ENCODE measurements at regions not wholly inside any gene's neighbourhood (a gene's known extent, or its start where the extent isn't known, plus 50 kb on each side); places are given as distances from the start of the nearest gene placed in this dataset.

GRCh38 chr6:56387621-56388414 is 140.4 kb upstream of the COL21A1 start:
- Histone ChIP-seq H3K9me3 (ENCODE audit: control insufficient read depth in 1 of 2, insufficient read depth in 1 of 2, low read depth in 1 of 2, low read length in 2 of 2) (no peaks in the 10 kb centered on the region), H3K4me2 (ENCODE audit: low read length) (no peak overlapping the region), H3K79me2 (ENCODE audit: insufficient read depth, low read length) (no peaks in the 10 kb centered on the region), H3K36me3 (ENCODE audit: control insufficient read depth in 1 of 2, insufficient read depth in 2 of 2, low read length in 2 of 2) (no peaks in the 10 kb centered on the region), H3K9me2 (ENCODE audit: insufficient read depth) (no peaks in the 10 kb centered on the region), H3K4me1 (ENCODE audit: control insufficient read depth in 1 of 2, insufficient read depth in 2 of 2, low read length in 2 of 2) (peaks cover 0 to 6% of the 10 kb centered on the region in 2 experiments; a peak in 1 of 4 replicates), H3K4me3 (replicated peaks in 1 of 2; ENCODE audit: low read depth in 1 of 2, low read length in 2 of 2) (no peak overlapping the region), H3K27me3 (ENCODE audit: insufficient read depth, low read length) (no peaks in the 10 kb centered on the region), H3K27ac (ENCODE audit: low read depth, low read length) (no peak overlapping the region), H2AFZ (ENCODE audit: low read depth, low read length, poor library complexity, severe bottlenecking) (no peak overlapping the region), H4K20me1 (ENCODE audit: insufficient read depth) (no peaks in the 10 kb centered on the region), H3K9ac (ENCODE audit: low read length) (no peak overlapping the region)
- ChIA-PET RAD21 (ENCODE audit: low non-redundant PET in 1 of 2, low total read pairs in 2 of 2, uncharacterized antibody in 2 of 2, unreplicated experiment in 2 of 2) (no interaction called here), CTCF (no interaction called here), POLR2A (no interaction called here)
- TF ChIP-seq SRF (IDR thresholded peaks at IDR 0.05; ENCODE audit: low read depth) (no peak), YY1 (IDR thresholded peaks at IDR 0.05; ENCODE audit: extremely low read depth, insufficient replicate concordance, low read depth, low read length) (no peak)
- intact Hi-C loops (cut with micrococcal nuclease), result no loop called here
- ATAC-seq (no peak), DNase-seq (ENCODE audit: low read depth, low spot score) (no peak)
- BruUV-seq (replicated peaks), result no TSS peak

- H3K4me1 ChIP-seq (ENCODE audit: control insufficient read depth in 1 of 2, insufficient read depth in 2 of 2, low read length in 2 of 2), result peaks cover 0 to 12% of the 10 kb centered on the region in 2 experiments; a peak in 1 of 4 replicates
- TF ChIP-seq CBX3 (IDR thresholded peaks at IDR 0.05; ENCODE audit: low read depth) (no peak), ZBTB33 (IDR thresholded peaks at IDR 0.05; ENCODE audit: extremely low read depth, insufficient replicate concordance, low read length) (no peak), SP1 (IDR thresholded peaks at IDR 0.05; ENCODE audit: low read depth) (no peak), POLR2AphosphoS5 (IDR thresholded peaks at IDR 0.05; ENCODE audit: low read depth, low read length) (no peak), CEBPB (IDR thresholded peaks at IDR 0.05; ENCODE audit: low read depth) (no peak), POLR2A (IDR thresholded peaks at IDR 0.05; ENCODE audit: borderline replicate concordance, extremely low read depth, insufficient read depth, insufficient read length) (no peak), TCF7L2 (IDR thresholded peaks at IDR 0.05; ENCODE audit: borderline replicate concordance, extremely low read depth, insufficient read depth, insufficient read length) (no peak), REST (IDR thresholded peaks at IDR 0.05; ENCODE audit: low read depth) (no peak), ZFX (IDR thresholded peaks at IDR 0.05) (no peak), ELF1 (IDR thresholded peaks at IDR 0.05; ENCODE audit: borderline replicate concordance, low read depth) (no peak), SIN3A (IDR thresholded peaks at IDR 0.05; ENCODE audit: low read depth) (no peak), EGR1 (IDR thresholded peaks at IDR 0.05; ENCODE audit: low read depth) (no peak)
- DNase-seq (ENCODE audit: low read depth, low spot score) (no peak), ATAC-seq (no peak)
- ChIA-PET RAD21 (ENCODE audit: low non-redundant PET in 1 of 2, low total read pairs in 2 of 2, uncharacterized antibody in 2 of 2, unreplicated experiment in 2 of 2) (no interaction called here), POLR2A (no interaction called here), CTCF (no interaction called here)
- intact Hi-C loops (cut with micrococcal nuclease), result no loop called here
- H3K4me2 ChIP-seq (ENCODE audit: low read length), result no peak overlapping the region
- no peak overlapping the region for H3K27ac ChIP-seq (ENCODE audit: low read depth, low read length)
- no peaks in the 10 kb centered on the region for H3K27me3 ChIP-seq (ENCODE audit: insufficient read depth, low read length)
- H3K4me3 ChIP-seq (replicated peaks in 1 of 2; ENCODE audit: low read depth in 1 of 2, low read length in 2 of 2), result no peak overlapping the region
- H3K79me2 ChIP-seq (ENCODE audit: insufficient read depth, low read length), result no peaks in the 10 kb centered on the region
- H3K9me2 ChIP-seq (ENCODE audit: insufficient read depth), result no peaks in the 10 kb centered on the region
- no peak overlapping the region for H2AFZ ChIP-seq (ENCODE audit: low read depth, low read length, poor library complexity, severe bottlenecking)
- H3K9me3 ChIP-seq (ENCODE audit: control insufficient read depth in 1 of 2, insufficient read depth in 1 of 2, low read depth in 1 of 2, low read length in 2 of 2), result no peaks in the 10 kb centered on the region
- BruUV-seq (replicated peaks), result no TSS peak
- no peaks in the 10 kb centered on the region for H3K36me3 ChIP-seq (ENCODE audit: control insufficient read depth in 1 of 2, insufficient read depth in 2 of 2, low read length in 2 of 2)
- H4K20me1 ChIP-seq (ENCODE audit: insufficient read depth), result no peaks in the 10 kb centered on the region
- no peak overlapping the region for H3K9ac ChIP-seq (ENCODE audit: low read length)
These were observed 139.3 kb upstream of the COL21A1 start for GRCh38 chr6:56386717-56387116.

All from HCT116 (cell line).